Upper lobe of left lung (tissue), 4 donors: ENCODE measurements at regions not wholly inside any gene's neighbourhood (a gene's known extent, or its start where the extent isn't known, plus 50 kb on each side); places are given as distances from the start of the nearest gene placed in this dataset.

Experiments used
- CTCF ChIP-seq, 6 experiments: fragments of 450-650 bp in 4 of 6; fragments of 200-600 bp in 2 of 6; sonication (generic) in 2 of 6; IDR thresholded peaks; one replicate each; pipeline ENCODE4 v1.5.1; 2016 to 2019; ENCODE audit warnings: antibody characterized with exemption in 6 of 6
- POLR2A ChIP-seq, 4 donors: fragments of 450-650 bp; IDR thresholded peaks; one replicate each; pipeline ENCODE4 v1.5.1; 2016 to 2017; ENCODE audit warnings: antibody characterized with exemption in 4 of 4, mild to moderate bottlenecking in 2 of 4

GRCh38 chr18:79585395-79586370, 93.9 kb upstream of the CTDP1 start:
- TF ChIP-seq CTCF (IDR thresholded peaks at IDR 0.05) (no peak), POLR2A (IDR thresholded peaks at IDR 0.05) (no peak)
